Left renal cortex interstitium (tissue), 4 donors: ENCODE measurements at regions not wholly inside any gene's neighbourhood (a gene's known extent, or its start where the extent isn't known, plus 50 kb on each side); places are given as distances from the start of the nearest gene placed in this dataset.

ENCODE experiments used
- DNase-seq, 4 donors: peaks; one replicate each; pipeline ENCODE4 v3.0.0-alpha.2; 2013; ENCODE audit warnings: low read depth in 4 of 4, low spot score in 2 of 4, missing footprints in 1 of 4

DNA sequence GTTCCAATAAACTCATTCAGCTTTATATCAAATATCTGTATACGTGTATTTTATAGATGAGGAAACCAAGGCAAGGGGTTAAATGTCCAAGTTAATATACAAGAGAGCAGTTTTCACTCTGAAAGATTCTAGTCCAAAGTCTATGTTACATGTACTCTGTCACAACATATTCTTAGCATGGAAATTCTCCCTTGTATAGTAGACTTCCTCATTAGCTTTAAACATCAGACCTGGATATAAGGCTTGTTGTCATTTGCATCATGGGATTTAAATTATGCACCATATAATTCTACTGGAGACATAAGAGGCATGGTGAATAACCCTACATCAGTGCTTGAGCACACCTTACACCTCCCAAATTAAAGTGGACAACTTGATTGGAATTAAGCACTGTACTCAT is 681.9 kb upstream of the CCDC179 start:
- DNase-seq = no peak

DNA sequence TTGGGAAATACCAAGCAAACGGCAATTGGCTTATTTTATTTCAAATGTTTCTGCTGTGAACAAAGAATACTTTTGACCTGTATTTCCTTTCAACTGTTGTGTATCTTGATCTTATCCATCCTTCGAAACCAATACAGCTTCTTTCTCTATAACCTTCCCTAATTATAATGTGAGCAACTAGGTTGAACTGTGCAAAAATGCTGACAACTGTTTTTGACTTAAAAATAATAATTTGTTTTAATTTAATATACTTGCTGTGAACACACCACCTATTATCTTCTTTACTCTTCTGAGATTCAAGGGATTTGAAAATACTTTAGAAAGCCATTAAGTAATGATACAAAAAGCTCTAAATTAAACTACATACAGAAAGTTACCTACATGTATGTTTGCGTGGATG is 682.5 kb upstream of the CCDC179 start:
- DNase-seq = no peak

DNA sequence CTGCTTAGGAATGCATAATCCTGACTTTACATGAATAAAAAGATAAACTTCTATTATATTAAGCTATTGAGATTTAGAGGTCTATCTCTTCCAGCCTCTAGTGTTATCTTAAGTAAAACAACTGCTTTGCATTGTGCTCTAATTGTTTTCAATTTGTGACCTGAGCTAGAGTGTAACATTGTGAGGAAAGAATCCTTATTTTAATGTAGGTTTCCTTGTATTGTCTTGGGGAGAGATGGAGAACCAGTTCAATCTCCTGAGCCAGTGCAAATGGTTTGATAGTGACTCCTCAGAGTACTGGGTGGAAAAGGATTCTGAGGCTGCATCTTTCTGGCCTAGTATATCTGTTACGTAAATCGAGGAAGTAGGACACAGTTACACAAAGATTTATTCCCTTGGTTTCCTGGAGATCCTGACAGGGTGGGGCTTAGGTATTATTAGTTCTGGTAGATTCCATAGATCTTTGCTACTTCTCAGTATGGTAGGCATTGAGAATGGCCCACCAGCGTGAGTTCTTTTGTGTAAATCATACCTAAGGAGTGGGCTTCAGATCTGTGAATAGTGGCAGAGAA is 683.5 kb upstream of the CCDC179 start:
- DNase-seq = no peak

GRCh38 chr11:23551706-23552105 is 691.4 kb upstream of the CCDC179 start:
- DNase-seq = no peak

GRCh38 chr11:23554002-23554401 is 693.7 kb upstream of the CCDC179 start:
- no peak for DNase-seq

GRCh38 chr11:23555085-23555484 is 694.8 kb upstream of the CCDC179 start:
- DNase-seq = no peak

GRCh38 chr11:23556163-23556750 is 696.0 kb upstream of the CCDC179 start:
- DNase-seq = no peak

DNA sequence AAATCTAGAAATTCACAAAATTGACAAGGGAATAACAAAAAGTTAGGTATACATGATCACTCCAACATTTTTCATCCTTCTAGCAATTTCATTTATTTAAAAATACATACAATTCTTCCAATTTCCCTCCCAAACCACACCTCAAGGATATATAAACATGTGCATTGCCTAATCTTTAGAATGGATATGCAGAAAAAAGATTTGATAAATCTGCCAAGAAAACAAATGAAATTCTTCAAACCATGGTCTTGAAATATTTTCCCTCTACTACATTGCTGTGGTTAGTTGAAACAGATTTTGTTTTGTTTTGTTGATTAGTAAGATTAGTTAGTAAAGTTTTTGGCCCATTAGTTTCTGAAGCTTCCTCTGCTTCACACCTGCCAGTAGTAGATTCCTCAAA is 703.3 kb upstream of the CCDC179 start:
- DNase-seq = no peak

DNA sequence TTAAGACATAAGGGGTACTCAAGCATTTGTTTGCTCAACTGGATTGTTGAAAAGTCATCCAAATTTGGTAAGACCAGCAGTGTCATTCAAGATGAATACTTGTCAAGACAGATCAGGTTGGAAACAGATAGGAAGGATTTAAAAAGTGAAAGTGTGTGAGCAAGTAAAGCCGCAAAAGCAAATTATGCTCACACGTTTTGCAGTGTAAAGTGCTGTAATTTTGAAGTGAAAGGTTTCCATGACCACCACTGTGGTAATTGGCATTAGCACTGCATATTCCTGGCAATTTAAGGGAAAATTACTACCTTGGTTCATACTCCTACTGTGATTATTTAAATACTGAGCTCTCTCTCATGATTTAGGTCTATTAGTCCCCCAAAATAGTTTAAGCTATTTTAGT is 704.1 kb upstream of the CCDC179 start:
- no peak for DNase-seq

DNA sequence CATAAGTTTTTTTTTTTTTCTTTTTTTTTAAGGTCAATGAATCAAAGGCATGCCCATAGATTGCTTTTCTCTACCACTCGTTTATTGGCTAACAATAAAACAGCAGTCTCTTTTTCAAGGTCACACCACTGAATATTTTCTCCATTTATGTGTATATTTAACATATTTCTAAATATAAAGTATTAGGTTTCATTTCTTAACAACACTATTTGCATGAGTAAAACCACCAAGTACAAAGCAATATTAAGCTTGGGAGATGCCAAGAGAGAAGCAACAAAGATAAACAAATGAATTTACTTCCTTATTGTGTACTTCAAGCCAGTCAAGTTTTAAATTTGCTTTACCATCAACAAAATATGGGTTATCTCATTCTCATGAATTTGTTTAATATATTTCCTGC is 708.9 kb upstream of the CCDC179 start:
- no peak for DNase-seq

DNA sequence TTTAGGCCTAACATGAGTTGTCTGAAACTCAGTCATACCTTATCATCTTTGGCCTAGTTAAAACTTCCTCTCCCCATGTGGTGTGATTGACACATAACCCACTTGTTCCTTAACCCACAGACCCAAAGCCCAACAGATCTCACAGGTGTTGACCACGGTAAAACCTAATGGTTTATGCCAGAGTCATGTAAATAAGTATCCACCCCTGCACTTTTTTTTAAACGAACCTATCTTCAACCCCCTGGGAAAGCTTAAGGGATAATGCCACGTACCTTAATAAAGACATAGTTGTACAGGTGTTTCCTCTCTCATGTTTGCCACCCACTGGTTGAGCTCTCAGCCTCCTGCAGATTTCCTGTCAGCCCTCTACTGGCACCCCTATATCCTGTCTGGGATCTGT is 709.3 kb upstream of the CCDC179 start:
- no peak for DNase-seq

DNA sequence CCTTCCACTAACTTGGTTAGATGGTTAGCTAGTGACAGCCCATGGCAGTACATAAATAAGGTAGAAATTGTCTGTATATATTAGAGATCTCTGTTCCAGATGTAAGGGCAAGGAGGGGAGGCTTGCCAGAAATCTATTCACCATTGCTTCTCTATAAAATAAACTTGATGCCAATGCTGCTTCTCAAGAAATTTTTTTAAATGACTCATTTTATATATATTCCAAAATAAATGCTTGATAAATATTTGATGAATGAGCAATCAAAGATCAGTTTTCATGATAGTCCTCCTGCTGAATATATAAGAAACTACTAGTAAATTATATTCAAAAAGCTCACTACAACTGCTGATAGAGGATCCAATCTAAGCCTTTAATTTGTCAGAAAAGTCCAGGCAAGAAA is 710.6 kb upstream of the CCDC179 start:
- no peak for DNase-seq

DNA sequence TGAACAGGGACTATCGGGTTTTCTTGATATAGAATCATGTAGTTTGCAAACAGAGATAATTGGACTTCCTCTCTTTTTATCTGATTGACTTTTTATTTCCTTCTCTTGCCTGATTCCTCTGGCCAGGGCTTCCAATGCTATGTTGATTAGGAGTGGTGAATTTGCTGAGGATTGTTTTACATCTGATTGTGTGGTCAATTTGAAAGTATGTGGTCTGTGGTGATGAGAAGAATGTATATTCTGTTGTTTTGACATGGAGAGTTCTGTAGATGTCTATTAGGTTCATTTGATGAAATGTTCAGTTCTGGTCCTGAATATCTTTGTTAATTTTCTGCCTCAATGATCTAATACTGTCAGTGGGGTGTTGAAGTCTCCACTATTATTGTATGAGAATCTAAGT is 713.2 kb upstream of the CCDC179 start:
- DNase-seq = no peak

GRCh38 chr11:23574149-23574548 is 713.9 kb upstream of the CCDC179 start:
- DNase-seq = no peak

DNA sequence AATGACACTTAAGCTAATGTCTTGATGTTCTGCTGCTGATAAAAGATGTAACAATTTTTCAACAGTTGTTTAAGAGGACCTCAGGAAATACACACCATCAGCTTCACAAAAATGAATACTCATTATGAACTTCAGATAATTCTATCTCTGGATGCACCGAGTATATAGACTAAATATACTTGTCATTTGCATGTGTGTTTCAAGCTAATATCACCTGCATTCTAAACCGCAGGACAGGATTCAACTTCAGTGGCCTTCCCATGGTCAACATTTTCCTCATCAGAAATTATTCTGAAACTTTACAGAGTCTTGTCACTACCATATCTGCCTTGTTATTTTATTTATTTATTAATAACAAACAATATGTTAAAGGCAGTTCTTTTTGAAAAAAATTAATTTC is 717.0 kb upstream of the CCDC179 start:
- no peak for DNase-seq

GRCh38 chr11:23585416-23586104 is 725.3 kb upstream of the CCDC179 start:
- DNase-seq = no peak

DNA sequence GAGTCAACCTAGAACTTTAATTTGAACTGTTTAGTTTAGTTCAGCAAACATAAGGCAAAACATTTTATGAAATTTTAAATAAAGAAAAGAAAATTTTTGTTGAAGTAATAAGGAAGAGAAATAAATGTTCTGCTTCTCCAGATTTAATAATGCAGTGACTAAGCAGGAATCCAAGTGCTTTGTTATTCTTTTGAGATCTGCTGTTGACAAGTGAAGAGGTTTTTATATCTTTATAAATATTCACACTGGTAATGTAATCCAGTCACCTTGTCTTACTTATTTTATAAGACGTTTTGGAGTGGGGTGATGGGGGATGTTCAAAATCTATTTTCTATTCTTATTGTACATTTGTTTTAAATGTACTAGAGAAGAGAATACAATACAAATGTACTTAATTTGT is 725.9 kb upstream of the CCDC179 start:
- DNase-seq = no peak

- DNase-seq = no peak
Observed at GRCh38 chr11:23590596-23591308, 730.5 kb upstream of the CCDC179 start.

DNA sequence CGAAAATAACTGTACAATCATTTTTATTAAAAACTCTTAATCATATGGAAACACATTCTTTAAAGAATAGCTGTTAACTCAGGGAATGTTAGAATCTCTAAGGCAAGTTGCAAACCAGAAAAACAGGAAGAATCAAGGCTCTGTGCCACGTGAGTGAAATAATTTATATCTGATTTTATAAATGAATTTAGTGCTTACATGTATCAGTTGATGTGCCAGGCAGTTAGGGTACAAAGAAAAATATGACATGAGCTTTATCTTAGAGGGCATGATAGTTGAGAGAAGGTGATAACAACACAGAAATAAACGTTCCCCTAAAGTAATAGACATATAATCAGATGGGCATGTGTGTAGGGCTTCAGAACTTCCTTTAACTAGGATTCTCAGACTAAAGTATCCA is 734.5 kb upstream of the CCDC179 start:
- no peak for DNase-seq

- DNase-seq = no peak
Observed at GRCh38 chr11:23604966-23605365, 744.7 kb upstream of the CCDC179 start.

DNA sequence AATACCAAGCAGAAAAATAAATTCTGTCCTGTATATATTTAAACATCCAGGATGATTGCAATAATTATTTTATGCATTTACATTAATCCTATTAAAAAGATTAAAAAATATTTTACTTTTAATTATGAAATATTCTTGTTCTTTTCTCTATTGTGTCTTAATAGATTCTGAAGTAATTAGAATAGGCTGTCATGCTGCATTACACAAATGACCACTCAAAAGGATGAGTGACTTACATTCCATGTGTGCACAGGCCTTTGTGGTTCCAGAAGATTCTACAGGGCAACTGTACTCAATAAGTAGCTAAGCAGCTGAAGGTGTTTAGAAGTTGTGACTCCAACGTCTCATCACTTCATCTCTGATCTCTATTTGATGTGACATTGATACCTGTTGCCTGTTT is 745.9 kb upstream of the CCDC179 start:
- no peak for DNase-seq

- no peak for DNase-seq
Observed at GRCh38 chr11:23611726-23612125, 751.5 kb upstream of the CCDC179 start.
